ENCODE measurements at regions not wholly inside any gene's neighbourhood (a gene's known extent, or its start where the extent isn't known, plus 50 kb on each side); places are given as distances from the start of the nearest gene placed in this dataset.

- H3K9me3 Mint-ChIP-seq (ENCODE audit: insufficient read depth) = no peaks in the 10 kb centered on the region
- TF ChIP-seq CTCF (IDR thresholded peaks at IDR 0.05) (no peak), EZH2 (IDR thresholded peaks at IDR 0.05; ENCODE audit: borderline replicate concordance, insufficient read depth, low read depth, low read length, poor library complexity, severe bottlenecking) (no peak)
- peaks cover 2% of the 10 kb centered on the region for H3K27me3 Mint-ChIP-seq
- Histone ChIP-seq H3K4me3 (ENCODE audit: control extremely low read depth in 1 of 5, extremely low read depth in 1 of 5, insufficient read depth in 1 of 5, low read depth in 2 of 5, low read length in 4 of 5) (no peak overlapping the region), H3K4me1 (ENCODE audit: control insufficient read depth in 2 of 2, insufficient read depth in 2 of 2, low read length in 2 of 2) (no peaks in the 10 kb centered on the region), H3K4me2 (replicated peaks; ENCODE audit: low read depth, low read length, poor library complexity, severe bottlenecking) (no peak overlapping the region), H3K27me3 (replicated peaks in 1 of 4; ENCODE audit: control extremely low read depth in 1 of 4, control insufficient read depth in 3 of 4, insufficient read depth in 4 of 4, low read length in 3 of 4) (peaks cover 0 to 3% (median 0%) of the 10 kb centered on the region in 4 experiments), H3K9me3 (ENCODE audit: control extremely low read depth in 1 of 3, control insufficient read depth in 2 of 3, insufficient read depth in 1 of 3, low read length in 2 of 3) (peaks cover 0 to 3% (median 0%) of the 10 kb centered on the region in 3 donors), H3K79me2 (ENCODE audit: control insufficient read depth, insufficient read depth, low read length) (no peaks in the 10 kb centered on the region), H3K27ac (ENCODE audit: low read length in 2 of 2) (no peak overlapping the region), H2AFZ (ENCODE audit: insufficient read depth, low read depth, low read length, poor library complexity, severe bottlenecking) (no peak overlapping the region), H3K36me3 (replicated peaks in 1 of 2; ENCODE audit: control extremely low read depth in 1 of 2, control insufficient read depth in 1 of 2, extremely low read depth in 1 of 2, insufficient read depth in 2 of 2, low read length in 1 of 2) (no peaks in the 10 kb centered on the region), H4K20me1 (ENCODE audit: control insufficient read depth, insufficient read depth, low read length, poor library complexity, severe bottlenecking) (no peaks in the 10 kb centered on the region), H3K9ac (ENCODE audit: low read length) (no peak overlapping the region)
- POLR2A ChIA-PET = no interaction called here
- DNase-seq (no peak), ATAC-seq (ENCODE audit: low read depth) (no peak)
- H3K4me1 Mint-ChIP-seq = no peaks in the 10 kb centered on the region
- intact Hi-C loops (cut with micrococcal nuclease) = no loop called here
- CTCF ChIA-PET = no interaction called here
- WGBS (ENCODE audit: insufficient coverage) = no CpG with 5 or more reads among the region's 1 CpG
- no peak overlapping the region for H3K27ac Mint-ChIP-seq
- no peak overlapping the region for H3K4me3 Mint-ChIP-seq
Measured at GRCh38 chr7:26995666-26996065, 100.1 kb downstream of the HOXA1 start.

- ChIA-PET POLR2A (no interaction called here), CTCF (interaction anchor here (0.6 kb wide), 1 partner anchor 326 kb away, joined by 3 read pairs; no protein-coding TSS in a partner anchor)
- DNase-seq (no peak), ATAC-seq (ENCODE audit: low read depth) (no peak)
- Histone ChIP-seq H3K4me1 (ENCODE audit: control insufficient read depth in 2 of 2, insufficient read depth in 2 of 2, low read length in 2 of 2) (no peaks in the 10 kb centered on the region), H4K20me1 (ENCODE audit: control insufficient read depth, insufficient read depth, low read length, poor library complexity, severe bottlenecking) (no peaks in the 10 kb centered on the region), H3K4me3 (ENCODE audit: control extremely low read depth in 1 of 5, extremely low read depth in 1 of 5, insufficient read depth in 1 of 5, low read depth in 2 of 5, low read length in 4 of 5) (no peak overlapping the region), H3K36me3 (replicated peaks in 1 of 2; ENCODE audit: control extremely low read depth in 1 of 2, control insufficient read depth in 1 of 2, extremely low read depth in 1 of 2, insufficient read depth in 2 of 2, low read length in 1 of 2) (no peaks in the 10 kb centered on the region), H3K9ac (ENCODE audit: low read length) (no peak overlapping the region), H3K79me2 (ENCODE audit: control insufficient read depth, insufficient read depth, low read length) (no peaks in the 10 kb centered on the region), H3K27me3 (replicated peaks in 1 of 4; ENCODE audit: control extremely low read depth in 1 of 4, control insufficient read depth in 3 of 4, insufficient read depth in 4 of 4, low read length in 3 of 4) (peaks cover 0 to 3% (median 0%) of the 10 kb centered on the region in 4 experiments), H3K9me3 (ENCODE audit: control extremely low read depth in 1 of 3, control insufficient read depth in 2 of 3, insufficient read depth in 1 of 3, low read length in 2 of 3) (peaks cover 0 to 3% (median 0%) of the 10 kb centered on the region in 3 donors), H2AFZ (ENCODE audit: insufficient read depth, low read depth, low read length, poor library complexity, severe bottlenecking) (no peak overlapping the region), H3K4me2 (replicated peaks; ENCODE audit: low read depth, low read length, poor library complexity, severe bottlenecking) (no peak overlapping the region), H3K27ac (ENCODE audit: low read length in 2 of 2) (no peak overlapping the region)
- Mint-ChIP-seq H3K4me3 (no peak overlapping the region), H3K9me3 (ENCODE audit: insufficient read depth) (no peaks in the 10 kb centered on the region), H3K27me3 (peaks cover 5% of the 10 kb centered on the region), H3K27ac (no peak overlapping the region), H3K4me1 (no peaks in the 10 kb centered on the region)
- WGBS (ENCODE audit: insufficient coverage) = 44% methylated on average over 3 of the region's 3 CpGs
- intact Hi-C loops (cut with micrococcal nuclease) = no loop called here
- TF ChIP-seq CTCF (IDR thresholded peaks at IDR 0.05) = no peak
- no peak for TF ChIP-seq EZH2 (IDR thresholded peaks at IDR 0.05; ENCODE audit: borderline replicate concordance, insufficient read depth, low read depth, low read length, poor library complexity, severe bottlenecking)
Measured at GRCh38 chr7:26993816-26994810, 101.7 kb downstream of the HOXA1 start.
